ENCODE measurements at regions not wholly inside any gene's neighbourhood (a gene's known extent, or its start where the extent isn't known, plus 50 kb on each side); places are given as distances from the start of the nearest gene placed in this dataset.

GRCh38 chr4:130349745-130350144, 1253.8 kb downstream of the C4orf33 start:
- no peaks in the 10 kb centered on the region for H3K36me3 ChIP-seq
- intact Hi-C loops (cut with DNase I), result no loop called here
- DNase-seq (no peak), ATAC-seq (peak in 1 of 2 donors; percentile 29)
- no peaks in the 10 kb centered on the region for H3K4me1 ChIP-seq
- TF ChIP-seq, protein P1, sequence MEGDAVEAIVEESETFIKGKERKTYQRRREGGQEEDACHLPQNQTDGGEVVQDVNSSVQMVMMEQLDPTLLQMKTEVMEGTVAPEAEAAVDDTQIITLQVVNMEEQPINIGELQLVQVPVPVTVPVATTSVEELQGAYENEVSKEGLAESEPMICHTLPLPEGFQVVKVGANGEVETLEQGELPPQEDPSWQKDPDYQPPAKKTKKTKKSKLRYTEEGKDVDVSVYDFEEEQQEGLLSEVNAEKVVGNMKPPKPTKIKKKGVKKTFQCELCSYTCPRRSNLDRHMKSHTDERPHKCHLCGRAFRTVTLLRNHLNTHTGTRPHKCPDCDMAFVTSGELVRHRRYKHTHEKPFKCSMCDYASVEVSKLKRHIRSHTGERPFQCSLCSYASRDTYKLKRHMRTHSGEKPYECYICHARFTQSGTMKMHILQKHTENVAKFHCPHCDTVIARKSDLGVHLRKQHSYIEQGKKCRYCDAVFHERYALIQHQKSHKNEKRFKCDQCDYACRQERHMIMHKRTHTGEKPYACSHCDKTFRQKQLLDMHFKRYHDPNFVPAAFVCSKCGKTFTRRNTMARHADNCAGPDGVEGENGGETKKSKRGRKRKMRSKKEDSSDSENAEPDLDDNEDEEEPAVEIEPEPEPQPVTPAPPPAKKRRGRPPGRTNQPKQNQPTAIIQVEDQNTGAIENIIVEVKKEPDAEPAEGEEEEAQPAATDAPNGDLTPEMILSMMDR (IDR thresholded peaks at IDR 0.05), result no peak
- H3K9me3 ChIP-seq, result no peaks in the 10 kb centered on the region
- no peak overlapping the region for H3K4me3 ChIP-seq
- no peak overlapping the region for H3K27ac ChIP-seq
- no peaks in the 10 kb centered on the region for H3K27me3 ChIP-seq (ENCODE audit: low read depth)

DNA sequence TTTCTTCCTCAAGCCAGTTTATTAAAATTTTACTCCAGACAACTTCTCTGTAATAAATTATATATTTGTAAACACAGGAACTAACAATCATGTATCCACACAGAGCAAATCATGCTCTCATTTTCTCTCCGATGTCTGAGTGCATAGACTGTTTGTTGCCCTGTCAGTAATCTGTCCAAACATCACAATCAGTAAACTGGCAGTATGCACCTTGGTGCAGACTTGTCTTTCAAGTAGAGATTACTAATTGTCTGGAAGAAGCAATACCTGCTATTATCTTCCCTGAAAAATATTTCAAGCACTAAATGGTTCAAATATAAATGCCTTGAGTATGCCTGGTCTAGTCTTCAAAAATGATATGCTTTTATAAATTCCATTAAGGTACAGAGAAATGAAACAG, 1260.9 kb downstream of the C4orf33 start:
- DNase-seq (no peak), ATAC-seq (no peak)
- Histone ChIP-seq H3K4me1 (no peaks in the 10 kb centered on the region), H3K9me3 (no peaks in the 10 kb centered on the region), H3K4me3 (no peak overlapping the region), H3K27ac (no peak overlapping the region), H3K36me3 (no peaks in the 10 kb centered on the region), H3K27me3 (ENCODE audit: low read depth) (no peaks in the 10 kb centered on the region)
- TF ChIP-seq, protein P1 (IDR thresholded peaks at IDR 0.05), result no peak
- intact Hi-C loops (cut with DNase I), result no loop called here

- TF ChIP-seq, protein P1 (IDR thresholded peaks at IDR 0.05), result no peak
- Histone ChIP-seq H3K27ac (no peak overlapping the region), H3K36me3 (no peaks in the 10 kb centered on the region), H3K9me3 (no peaks in the 10 kb centered on the region), H3K27me3 (ENCODE audit: low read depth) (no peaks in the 10 kb centered on the region), H3K4me3 (no peak overlapping the region), H3K4me1 (no peaks in the 10 kb centered on the region)
- intact Hi-C loops (cut with DNase I), result no loop called here
- DNase-seq (no peak), ATAC-seq (no peak)
Observed at GRCh38 chr4:130359542-130359941, 1263.6 kb downstream of the C4orf33 start.

DNA sequence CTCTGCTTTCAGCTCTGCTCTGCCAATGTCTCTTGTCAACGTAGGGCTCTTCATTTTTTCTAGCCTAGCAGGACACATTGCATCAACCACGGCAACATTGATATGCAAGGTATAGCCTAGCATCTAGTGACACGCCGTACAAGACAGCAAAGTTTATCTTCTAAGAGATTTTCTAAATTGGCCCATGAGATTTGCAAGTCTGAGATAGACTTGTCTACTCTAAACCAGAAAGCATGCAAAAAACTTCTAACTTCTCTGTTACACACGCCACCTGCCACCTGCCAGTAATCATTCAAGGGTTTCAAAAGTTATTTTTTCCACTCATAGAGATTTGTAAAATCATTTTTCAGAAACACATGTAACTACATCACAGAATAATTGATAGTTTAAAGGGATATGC, 1265.7 kb downstream of the C4orf33 start:
- Histone ChIP-seq H3K4me1 (no peaks in the 10 kb centered on the region), H3K27ac (no peak overlapping the region), H3K4me3 (no peak overlapping the region), H3K9me3 (no peaks in the 10 kb centered on the region), H3K27me3 (ENCODE audit: low read depth) (no peaks in the 10 kb centered on the region), H3K36me3 (no peaks in the 10 kb centered on the region)
- no peak for ATAC-seq
- TF ChIP-seq, protein P1 (IDR thresholded peaks at IDR 0.05), result no peak
- intact Hi-C loops (cut with DNase I), result no loop called here
- DNase-seq, result no peak

- ATAC-seq (no peak), DNase-seq (no peak)
- no peaks in the 10 kb centered on the region for H3K27me3 ChIP-seq (ENCODE audit: low read depth)
- no peaks in the 10 kb centered on the region for H3K9me3 ChIP-seq
- H3K4me1 ChIP-seq, result no peaks in the 10 kb centered on the region
- intact Hi-C loops (cut with DNase I), result no loop called here
- TF ChIP-seq, protein P1 (IDR thresholded peaks at IDR 0.05), result no peak
- H3K27ac ChIP-seq, result no peak overlapping the region
- H3K4me3 ChIP-seq, result no peak overlapping the region
- no peaks in the 10 kb centered on the region for H3K36me3 ChIP-seq
Observed at GRCh38 chr4:130368668-130369067, 1272.7 kb downstream of the C4orf33 start.

DNA sequence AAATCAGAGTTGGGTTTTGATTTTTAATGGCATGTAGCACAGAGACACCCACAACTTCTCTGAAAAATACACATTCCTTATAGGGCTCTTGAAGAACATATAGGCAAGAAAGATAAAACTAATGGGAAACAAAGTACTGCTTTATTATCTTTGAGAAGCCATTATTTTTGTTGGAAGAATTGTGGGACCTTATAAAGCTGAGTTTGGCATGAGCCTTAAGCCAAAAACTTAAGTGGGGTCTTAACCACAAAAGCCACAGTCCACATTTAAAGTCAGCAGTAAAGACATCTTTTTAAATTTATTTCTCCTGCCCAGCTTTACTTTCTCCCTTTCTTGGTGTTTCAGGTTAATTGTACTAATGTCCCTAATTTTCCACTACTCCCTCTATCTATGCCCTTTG, 1297.3 kb downstream of the C4orf33 start:
- Histone ChIP-seq H3K4me3 (no peak overlapping the region), H3K36me3 (no peaks in the 10 kb centered on the region), H3K9me3 (no peaks in the 10 kb centered on the region), H3K4me1 (no peaks in the 10 kb centered on the region), H3K27ac (no peak overlapping the region), H3K27me3 (ENCODE audit: low read depth) (no peaks in the 10 kb centered on the region)
- TF ChIP-seq, protein P1 (IDR thresholded peaks at IDR 0.05), result no peak
- DNase-seq (no peak), ATAC-seq (no peak)
- intact Hi-C loops (cut with DNase I), result no loop called here

Data from lower lobe of right lung (tissue), 2 donors.